ENCODE measurements at regions not wholly inside any gene's neighbourhood (a gene's known extent, or its start where the extent isn't known, plus 50 kb on each side); places are given as distances from the start of the nearest gene placed in this dataset.

GRCh38 chr13:22062478-22063205, 391.8 kb downstream of the FGF9 start:
- DNase-seq = no peak

DNA sequence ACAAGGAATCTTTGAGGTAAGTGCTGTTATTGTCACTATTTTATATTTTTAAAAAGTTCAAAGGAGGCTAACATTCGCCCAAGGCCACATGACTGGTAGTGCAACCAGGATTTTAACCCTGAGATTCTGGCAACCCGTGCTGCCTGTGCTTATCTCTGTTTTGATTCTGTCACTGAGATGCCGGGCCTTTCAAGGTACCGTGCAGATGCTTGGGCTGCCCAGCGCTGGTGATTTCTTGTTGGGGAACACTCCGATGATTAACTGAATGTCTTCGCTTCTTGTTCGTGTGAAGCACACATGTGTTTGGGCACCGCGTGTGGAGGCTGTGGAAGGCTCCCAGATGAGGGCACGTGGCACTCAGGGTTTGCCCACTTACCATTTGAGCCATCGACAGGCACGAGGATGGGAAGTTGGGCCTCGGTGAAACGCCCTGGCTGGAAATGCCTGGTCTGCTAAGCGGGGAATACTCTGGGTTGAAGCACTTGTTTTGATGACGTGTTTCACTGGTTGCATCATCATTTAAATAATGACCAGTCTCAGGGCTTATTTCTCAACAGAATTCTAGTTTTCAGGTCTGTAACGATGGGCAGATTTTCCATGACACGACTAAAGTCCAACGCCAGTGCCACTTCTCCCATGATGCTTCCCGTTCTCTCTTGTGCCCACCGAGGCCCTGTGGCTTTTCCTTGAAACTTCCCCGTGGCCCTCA, 392.7 kb downstream of the FGF9 start:
- DNase-seq = no peak

- DNase-seq = no peak
Measured at GRCh38 chr13:22064854-22065620, 394.2 kb downstream of the FGF9 start.

- DNase-seq = no peak
Measured at GRCh38 chr13:22073718-22074117, 402.8 kb downstream of the FGF9 start.

- DNase-seq = no peak
Measured at GRCh38 chr13:22074403-22074802, 403.5 kb downstream of the FGF9 start.

- DNase-seq = no peak
Measured at GRCh38 chr13:22076658-22077057, 405.8 kb downstream of the FGF9 start.

DNA sequence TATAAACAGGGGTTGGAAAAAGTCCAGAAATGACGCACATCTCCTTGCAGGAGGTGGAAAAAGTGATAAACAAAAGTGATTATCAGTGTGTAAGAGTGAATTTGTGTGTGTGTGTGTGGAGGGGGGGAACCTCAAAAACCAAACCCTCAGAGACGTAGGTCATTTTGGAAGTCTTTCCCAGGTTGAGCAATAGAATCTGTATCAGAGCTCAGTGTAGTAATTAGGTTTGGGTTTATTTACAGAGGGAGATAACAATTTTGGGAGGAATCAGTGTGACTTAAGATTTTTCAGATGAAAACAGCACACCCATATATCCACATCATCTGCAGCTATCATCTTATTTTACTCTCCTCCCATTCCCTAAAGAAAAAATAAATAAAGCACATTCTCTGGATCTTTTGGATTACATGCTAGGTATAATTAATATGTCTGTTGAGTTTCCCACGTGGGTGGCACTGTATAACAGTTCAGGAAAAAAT, 406.4 kb downstream of the FGF9 start:
- DNase-seq = no peak

DNA sequence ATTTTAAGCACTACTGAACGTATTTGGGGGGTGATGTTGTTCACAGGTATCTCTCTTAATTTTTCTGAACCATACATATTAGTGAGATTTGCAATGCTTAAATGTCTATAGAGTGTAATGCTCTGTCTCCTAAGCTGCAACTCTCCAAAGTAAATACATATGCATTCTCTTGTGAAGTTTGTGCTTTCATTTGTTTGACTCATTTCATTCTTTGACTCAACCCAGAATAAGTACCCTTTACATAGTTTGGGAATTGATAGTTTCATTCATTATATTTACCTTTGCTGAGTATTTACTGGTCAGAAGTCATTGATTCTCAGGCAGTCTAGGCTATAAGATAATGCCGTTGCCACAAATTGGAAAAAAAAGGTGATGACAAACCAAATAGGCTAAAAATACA, 406.9 kb downstream of the FGF9 start:
- no peak for DNase-seq

DNA sequence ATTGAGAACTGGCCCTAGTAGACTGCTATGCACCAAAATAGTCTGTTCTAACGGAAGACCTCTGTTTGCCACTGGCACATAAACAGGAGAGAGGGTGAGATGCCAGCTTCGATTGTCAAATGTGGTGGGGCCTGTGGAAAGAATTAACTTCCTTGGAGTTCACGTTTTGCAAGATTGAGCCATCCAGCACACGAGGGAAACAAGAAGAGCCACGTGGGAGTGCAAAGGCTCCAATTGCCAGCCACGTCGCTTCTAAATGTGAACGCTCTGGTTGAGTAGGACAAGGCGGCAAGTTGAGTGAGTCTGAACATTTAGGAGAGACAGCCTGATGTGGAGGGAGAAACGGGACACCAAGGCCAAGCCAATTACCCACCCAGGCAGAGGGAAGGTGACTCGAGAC, 409.1 kb downstream of the FGF9 start:
- DNase-seq = no peak

GRCh38 chr13:22080832-22081231, 410.0 kb downstream of the FGF9 start:
- no peak for DNase-seq

DNA sequence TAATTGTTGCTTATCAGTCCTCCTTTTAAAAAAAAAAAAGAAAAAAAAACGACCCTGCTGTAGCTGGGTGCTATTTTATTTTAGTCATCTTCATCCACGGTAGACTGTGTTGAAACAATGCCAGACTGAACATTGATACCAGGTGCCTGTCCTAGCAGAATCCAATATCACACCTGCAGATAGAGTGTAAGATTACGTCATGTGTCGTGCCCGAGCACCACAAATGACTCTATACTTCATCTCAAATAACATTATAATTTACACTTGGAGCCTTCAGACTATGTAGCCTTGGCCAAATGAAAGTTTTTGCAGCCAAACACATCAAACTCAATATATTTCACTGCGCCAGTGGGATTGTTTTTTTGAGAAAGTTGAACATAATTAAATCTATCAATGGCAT, 410.6 kb downstream of the FGF9 start:
- no peak for DNase-seq

GRCh38 chr13:22082030-22082429, 411.2 kb downstream of the FGF9 start:
- no peak for DNase-seq

DNA sequence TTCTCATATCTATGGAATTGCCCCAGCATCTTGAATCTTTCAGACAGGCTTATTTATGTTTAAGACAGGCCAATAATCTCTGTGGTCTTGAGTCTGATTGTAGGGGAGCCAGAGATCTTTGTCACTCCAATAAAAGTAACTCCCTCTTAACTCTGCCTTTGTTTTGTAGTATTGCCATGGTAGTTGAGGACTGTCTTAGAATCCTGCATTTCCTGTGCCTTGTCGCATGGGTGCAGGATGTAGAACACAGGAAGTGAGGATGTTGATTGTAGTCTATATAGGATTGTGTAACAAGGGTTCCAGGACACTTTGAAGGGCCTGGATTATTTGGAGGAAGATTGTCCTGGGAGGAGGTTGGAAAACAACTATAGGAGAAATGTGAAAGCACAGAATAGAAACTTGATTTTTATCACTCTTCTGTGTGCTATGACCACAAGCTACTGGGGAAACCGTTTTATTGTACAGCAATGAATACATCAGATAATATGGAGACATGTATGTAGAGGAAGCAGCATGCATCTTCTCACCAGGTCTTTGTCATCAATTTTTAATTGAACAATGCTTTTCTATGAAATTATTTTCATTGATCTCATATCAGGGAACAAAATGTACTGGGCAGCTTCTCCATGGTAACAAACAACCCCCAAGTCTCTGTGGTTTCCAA, 411.7 kb downstream of the FGF9 start:
- DNase-seq = no peak

DNA sequence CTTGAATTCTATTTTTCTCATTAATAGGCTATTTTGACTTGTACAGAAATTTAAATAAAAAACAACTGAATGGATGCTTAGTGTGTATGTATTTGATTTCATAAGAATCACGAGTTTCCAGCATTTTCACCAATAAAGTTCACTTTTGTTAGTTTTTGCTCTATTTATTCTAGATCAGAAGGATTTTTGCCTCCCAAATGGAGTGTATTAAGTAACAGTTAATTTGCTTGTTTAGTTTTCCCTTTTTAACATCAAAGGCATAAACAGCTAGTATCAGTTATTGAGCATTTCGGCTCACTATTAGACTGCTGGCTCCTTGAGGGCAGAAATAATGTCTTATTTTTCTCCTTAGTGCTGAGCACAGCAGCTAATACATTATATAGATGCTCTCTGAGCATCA, 414.1 kb downstream of the FGF9 start:
- DNase-seq = no peak

DNA sequence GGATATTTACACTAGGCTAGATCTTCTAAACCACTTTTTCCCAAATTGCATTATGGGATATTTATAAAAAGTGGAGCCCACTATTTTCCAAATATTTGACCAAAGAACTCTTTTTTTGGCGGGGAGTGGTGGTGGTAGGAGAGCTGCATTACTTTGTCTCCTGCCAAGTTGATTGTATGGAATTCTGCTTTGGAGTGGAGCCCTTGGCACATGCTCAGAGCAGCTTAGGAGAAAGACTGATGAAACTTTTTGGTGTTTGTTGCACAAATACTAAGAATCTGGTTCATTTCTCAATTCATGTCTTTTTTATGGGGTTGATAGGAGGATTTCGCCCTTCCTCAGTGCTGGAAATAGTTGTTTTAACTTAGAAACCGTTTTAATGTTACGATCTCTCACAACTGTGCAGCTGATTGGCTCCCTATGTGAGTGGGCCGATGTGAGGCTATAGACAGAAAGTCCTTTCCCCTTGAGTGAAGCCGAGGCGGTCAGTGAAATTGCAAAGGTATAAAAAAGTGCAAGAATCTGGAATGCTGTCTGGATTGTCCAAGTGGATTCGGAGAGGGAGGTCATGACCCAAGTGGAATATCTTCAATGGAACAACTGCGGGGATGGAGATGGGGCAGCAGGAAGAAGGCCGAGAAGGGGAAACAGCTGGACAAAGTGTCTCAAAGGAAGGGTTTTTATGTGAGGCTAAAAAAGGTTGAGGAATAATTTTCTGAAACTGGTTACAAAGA, 415.9 kb downstream of the FGF9 start:
- no peak for DNase-seq

DNA sequence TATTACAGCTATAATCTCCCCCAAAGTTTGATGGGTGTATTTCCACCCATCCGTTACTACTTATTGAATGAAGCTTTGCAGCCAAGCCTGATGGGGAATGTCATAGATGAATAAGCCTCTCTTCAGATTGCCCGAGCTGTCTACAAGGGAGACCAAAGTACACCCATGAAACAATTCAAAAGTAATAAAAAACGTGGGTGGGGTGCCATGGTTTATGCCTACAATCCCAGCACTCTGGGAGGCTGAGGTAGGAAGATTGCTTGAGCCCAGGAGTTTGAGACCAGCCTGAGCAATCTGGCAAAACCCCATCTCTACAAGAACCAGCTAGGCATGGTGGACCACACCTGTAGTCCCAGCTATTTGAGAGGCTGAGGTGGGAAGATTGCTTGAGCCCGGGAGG, 419.2 kb downstream of the FGF9 start:
- no peak for DNase-seq

- DNase-seq = no peak
Measured at GRCh38 chr13:22091222-22091970, 420.5 kb downstream of the FGF9 start.

- no peak for DNase-seq
Measured at GRCh38 chr13:22091971-22092300, 421.1 kb downstream of the FGF9 start.

- DNase-seq = no peak
Measured at GRCh38 chr13:22092791-22093560, 422.1 kb downstream of the FGF9 start.

- no peak for DNase-seq
Measured at GRCh38 chr13:22095794-22096193, 424.9 kb downstream of the FGF9 start.

DNA sequence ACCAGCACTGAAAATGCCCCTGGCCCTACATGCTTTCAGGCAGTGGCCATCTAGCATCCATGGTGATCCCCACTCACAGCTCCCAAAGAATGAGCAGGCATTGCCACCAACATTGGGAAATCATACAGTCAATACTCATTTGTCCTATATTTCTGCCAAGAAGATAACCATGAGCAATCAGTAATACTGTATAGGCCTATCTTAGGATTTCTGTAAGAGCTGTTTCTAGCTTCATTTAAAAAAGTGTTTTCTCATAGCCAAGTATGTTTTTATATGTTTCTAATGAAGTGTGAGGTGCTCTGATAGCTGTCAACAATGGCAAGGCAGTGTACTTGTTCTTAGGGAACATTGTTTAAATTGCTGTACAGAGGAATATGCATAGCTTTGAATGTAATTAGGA, 428.7 kb downstream of the FGF9 start:
- no peak for DNase-seq
